T-helper 1 cell treated with Interleukin-12 subunit alpha and Interleukin-12 subunit beta and Interleukin-4 antibody, amounts not matched to agents 30 ng/mL and 1 ng/mL, for 36 hours (primary cell): ENCODE measurements at regions not wholly inside any gene's neighbourhood (a gene's known extent, or its start where the extent isn't known, plus 50 kb on each side); places are given as distances from the start of the nearest gene placed in this dataset.
"Not testable (repeated sequence)": the region's sequence is repeated elsewhere in the genome, so short reads cannot be mapped to it uniquely, and the experiment has no call there.

ENCODE experiments used
- intact Hi-C: fragments of 100-400 bp; cut with micrococcal nuclease; formaldehyde crosslinking; loops from one replicate; pipeline ENCODE4 v1.15.1; 2024

- intact Hi-C loops: no loop called here
These were observed 152.3 kb downstream of the PCTP start for GRCh38 chr17:55903028-55903690.

GRCh38 chr17:55909776-55910175 is 158.9 kb downstream of the PCTP start:
- intact Hi-C loops: no loop called here

DNA sequence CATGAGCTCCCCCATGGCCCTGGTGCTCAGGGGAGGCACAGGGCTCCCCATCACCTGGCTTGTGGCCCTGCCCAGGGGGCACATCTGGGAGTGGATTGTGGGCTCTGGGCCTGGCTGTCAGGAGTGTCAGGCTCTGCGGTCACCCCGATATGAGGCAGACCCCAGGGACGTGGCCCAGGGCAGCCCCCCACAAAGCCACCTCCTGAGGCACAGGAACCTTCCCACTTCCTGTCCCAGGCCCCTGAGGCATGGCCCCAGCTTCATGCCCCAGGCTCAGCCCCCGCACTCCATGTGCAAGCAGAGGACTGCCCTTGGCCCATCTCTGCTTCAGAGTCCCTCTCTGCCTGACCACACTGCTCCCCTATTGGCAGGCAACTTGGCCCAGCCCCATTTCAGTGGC is 160.3 kb downstream of the PCTP start:
- intact Hi-C loops: no loop called here

DNA sequence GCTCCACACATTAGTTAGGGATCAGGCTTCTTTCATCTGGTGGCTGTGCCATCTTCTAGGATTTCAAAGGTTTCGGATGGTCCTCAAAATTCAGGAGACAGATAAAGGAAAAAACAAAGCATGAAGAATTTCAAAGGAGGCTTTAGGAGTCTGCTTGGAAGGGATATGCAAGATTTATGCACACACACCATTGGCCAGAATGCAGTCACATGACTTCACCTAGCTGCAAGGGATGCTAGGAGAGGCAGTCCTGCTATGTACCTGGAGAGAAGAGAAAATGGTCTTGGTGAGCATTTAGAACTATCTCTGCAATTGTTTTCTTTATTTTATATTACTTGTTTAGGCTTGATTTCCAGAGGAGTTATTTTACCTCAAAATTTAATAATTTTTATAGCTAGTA is 174.6 kb downstream of the PCTP start:
- intact Hi-C loops: no loop called here

DNA sequence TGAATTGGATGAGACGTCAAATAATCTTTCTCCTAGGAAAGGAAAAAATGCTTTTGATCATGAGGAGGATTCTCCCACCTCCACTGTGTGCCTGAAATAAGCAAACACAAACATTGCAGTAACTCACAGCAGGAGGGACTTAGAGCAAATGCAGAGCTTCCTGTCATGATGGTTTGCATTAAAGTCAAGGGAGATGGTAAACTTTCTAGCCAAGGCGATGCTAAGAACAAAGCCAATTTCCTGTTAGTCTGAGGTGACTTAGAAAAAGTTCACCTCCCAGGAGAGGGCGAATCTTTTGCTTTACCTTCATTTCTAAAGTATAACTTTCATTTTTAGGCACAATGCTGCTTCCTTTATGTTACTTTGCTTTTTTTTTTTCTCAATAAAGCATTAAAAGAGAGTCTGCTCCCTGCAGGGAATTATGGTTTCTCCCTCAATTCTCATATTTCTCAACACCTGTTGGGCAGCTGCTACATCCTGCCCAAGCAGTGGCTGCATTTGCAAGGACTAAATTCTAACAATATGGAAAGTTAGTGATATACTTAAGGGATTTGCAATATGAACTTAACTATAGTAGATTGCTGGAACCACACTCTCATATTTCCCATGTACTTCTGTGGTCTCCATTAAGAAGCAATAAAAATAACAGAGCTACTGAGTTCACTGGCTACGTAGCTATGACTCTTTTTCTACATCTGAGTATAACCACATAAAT is 175.6 kb downstream of the PCTP start:
- intact Hi-C loops: no loop called here

DNA sequence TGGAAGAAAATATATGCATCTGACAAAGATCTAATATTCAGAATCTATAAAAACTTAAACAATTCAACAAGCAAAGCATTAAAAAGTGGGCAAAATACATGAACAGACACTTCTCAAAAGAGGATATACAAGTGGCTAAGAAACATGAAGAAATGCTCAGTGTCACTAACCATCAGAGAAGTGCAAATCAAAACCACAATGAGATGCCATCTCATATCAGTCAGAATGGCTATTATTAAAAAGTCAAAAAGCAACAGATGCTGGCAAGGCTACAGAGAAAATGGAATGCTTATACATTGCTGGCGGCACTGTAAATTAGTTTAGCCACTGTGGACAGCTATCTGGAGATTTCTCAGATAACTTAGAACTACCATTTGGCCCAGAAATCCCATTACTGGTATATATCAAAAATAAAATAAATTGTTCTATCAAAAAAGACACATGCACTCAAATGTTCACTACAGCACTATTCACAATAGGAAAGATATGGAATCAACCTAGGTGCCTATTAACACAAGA is 179.5 kb downstream of the PCTP start:
- intact Hi-C loops: no loop called here

GRCh38 chr17:55931446-55931845 is 180.6 kb downstream of the PCTP start:
- intact Hi-C loops: no loop called here

DNA sequence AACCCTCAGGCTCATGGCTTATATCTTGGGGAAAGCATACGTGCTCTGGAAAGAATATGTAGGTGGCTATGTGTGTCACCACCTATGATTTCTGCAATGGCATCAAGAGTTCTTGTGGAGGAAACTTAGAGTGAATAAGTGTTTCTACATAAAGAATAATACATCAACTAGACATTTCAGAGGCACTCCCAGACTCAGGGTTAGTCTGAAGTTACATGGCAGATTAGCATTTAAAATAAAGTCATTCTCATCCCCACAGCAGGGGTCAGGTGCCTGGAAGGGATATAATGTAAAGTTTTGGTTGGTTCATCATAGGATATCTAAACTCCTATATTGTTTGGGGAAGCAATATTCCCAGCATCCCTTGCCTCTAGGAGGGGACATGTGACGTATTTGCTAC is 182.1 kb downstream of the PCTP start:
- intact Hi-C loops: no loop called here

DNA sequence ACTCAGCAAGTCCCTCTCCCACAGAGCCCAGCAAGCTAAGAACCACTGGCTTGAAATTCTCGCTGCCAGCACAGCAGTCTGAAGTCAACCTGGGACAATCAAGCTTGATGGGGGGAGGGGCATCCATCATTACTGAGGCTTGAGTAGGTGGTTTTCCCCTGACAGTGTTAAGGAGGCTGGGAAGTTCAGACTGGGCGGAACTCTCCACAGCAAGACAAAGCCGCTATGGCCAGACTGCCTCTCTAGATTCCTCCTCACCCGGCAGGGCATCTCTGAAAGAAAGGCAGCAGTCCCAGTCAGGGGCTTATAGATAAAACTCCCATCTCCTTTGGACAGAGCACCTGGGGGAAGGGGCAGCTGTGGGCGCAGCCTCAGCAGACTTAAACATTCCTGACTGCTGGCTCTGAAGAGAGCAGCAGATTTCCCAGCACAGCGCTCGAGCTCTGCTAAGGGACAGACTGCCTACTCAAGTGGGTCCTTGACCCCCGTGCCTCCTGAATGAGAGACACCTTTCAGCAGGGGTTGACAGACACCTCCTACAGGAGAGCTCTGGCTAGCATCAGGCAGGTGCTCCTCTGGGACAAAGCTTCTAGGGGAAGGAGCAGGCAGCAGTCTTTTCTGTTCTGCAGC is 188.4 kb downstream of the PCTP start:
- intact Hi-C loops: not testable (repeated sequence)

GRCh38 chr17:55959756-55960155 is 193.5 kb upstream of the ANKFN1 start:
- intact Hi-C loops: no loop called here

DNA sequence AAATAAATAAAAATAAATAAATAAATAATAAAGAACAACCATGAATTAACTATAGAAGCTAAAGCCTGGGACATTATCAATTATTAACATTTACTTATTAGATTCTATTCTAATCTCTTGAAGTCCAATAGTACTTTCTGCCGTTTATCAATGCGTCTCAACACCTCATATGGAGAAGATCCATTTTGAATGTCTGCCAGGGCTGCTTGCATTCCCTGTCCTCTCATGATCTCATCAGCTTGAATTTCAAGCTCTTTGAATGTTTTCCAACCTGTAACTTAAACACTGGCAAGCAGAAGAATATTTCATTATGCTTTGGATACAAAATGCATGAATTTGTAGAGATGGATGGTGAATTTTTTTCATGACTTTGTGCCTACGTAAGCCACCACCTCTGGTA is 191.9 kb upstream of the ANKFN1 start:
- intact Hi-C loops: no loop called here

GRCh38 chr17:55962951-55963401 is 190.3 kb upstream of the ANKFN1 start:
- intact Hi-C loops: no loop called here

GRCh38 chr17:55964191-55964590 is 189.1 kb upstream of the ANKFN1 start:
- intact Hi-C loops: no loop called here

DNA sequence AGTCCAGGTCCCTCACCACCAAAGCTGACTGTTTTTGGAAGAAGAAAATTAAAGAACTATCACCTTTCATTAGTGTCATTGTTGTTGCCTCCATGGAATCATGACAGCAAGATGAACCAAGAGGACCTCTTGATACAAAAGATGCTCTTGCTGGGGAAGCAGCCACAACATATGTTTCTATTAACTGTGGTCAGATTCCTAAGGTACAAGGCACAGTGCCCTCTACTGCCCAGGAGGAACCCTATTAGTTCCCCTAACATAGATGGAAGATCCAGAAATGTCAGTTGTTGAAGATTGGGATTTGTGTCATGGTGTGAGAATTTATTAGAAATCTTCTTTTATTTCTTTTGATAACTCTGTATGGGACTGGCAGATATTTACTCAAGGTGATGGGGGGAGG is 188.2 kb upstream of the ANKFN1 start:
- intact Hi-C loops: no loop called here

DNA sequence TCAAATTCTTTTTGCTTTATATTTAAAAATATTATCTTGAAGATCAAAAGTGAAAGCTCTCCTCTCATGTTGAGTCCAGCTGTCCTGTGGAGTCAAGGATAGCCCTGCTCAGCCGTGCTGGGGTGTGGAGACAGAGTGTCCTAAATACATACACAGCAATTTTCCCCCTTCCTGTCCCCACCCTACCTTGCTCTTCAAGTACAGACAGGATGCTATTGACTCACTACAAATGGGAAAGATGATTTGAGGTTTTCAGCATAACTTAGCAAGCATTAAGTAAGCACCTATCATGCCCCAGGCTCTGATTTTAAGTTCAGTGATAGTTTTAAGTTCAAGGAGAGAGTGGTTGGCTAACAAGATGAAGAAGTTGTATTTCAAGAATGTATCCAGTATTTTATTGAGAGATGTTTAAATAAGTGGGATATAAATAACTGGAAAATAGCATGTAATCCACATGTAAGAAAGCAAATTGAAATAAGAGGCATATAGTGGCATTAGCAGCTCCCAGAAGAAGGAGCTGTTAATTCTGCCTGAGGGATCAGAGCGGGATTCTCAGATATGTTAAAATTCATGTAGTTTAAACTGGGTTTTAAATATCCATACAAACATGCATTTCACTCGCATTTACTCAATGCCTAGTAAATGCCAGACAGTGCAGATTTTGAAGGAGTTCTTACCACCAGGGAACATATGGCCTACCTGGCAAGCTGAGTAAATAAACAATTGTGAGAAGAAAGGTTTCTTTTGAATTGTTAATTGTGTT is 183.5 kb upstream of the ANKFN1 start:
- intact Hi-C loops: no loop called here

- intact Hi-C loops: no loop called here
These were observed 174.7 kb upstream of the ANKFN1 start for GRCh38 chr17:55978578-55978977.

DNA sequence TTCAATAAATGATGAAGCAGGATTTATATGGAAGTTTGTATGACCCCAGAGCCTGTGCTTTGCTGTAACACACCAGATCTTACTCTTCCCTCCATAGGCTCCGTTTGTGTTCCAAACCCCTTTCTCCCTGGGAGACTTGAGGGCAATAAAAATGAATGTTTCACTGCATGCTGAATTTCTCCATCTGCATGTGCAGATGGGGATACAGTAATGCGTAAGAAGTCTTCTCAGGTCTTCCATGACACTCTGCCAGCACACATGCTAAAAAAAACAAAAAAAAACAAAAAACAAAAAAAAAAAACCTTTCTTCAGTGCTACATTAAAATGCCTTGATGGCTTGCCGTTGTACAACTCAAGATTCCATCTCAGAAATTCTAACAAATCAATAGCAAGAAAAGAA is 170.2 kb upstream of the ANKFN1 start:
- intact Hi-C loops: no loop called here

DNA sequence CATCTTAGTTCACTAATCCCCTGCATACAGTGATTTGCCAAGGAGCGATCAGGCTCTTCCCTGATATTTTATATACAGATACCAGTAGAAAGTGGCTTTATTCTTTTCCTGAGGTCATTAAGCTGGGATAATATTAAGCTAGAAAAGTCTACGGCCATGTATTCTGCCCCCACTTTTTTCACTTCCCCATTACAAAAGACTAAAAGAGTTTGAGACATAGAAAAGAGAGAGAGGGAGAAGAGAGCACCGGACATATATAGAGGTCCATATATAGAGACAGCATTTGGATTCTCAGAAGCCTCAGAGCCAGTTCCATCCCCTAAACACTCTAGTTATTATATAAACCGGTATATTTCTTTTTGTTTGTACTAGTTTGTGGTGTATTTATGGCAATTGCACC is 166.5 kb upstream of the ANKFN1 start:
- intact Hi-C loops: no loop called here

DNA sequence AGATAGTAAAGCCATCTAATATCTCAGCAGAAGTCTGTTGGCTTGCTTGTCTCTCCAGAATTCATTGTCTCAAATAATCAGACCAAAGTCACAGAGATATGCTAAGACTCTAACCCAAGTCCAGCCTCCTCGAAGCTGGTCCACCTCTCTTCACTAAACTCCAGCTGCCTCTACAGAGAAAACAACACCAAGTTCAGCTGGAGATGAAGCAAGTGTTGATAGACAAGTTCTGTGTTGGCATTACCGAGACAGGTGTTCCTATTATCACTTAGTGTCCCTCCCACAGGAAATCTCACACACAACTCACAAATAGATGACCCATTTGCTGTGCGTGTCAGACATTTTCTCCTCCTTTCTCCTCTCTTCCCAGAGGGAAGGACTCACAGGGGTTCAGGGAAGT is 164.4 kb upstream of the ANKFN1 start:
- intact Hi-C loops: no loop called here

GRCh38 chr17:55990332-55991006 is 162.8 kb upstream of the ANKFN1 start:
- intact Hi-C loops: no loop called here

- intact Hi-C loops: no loop called here
These were observed 156.4 kb upstream of the ANKFN1 start for GRCh38 chr17:55996826-55997225.
